ENCODE measurements at regions not wholly inside any gene's neighbourhood (a gene's known extent, or its start where the extent isn't known, plus 50 kb on each side); places are given as distances from the start of the nearest gene placed in this dataset.

DNA sequence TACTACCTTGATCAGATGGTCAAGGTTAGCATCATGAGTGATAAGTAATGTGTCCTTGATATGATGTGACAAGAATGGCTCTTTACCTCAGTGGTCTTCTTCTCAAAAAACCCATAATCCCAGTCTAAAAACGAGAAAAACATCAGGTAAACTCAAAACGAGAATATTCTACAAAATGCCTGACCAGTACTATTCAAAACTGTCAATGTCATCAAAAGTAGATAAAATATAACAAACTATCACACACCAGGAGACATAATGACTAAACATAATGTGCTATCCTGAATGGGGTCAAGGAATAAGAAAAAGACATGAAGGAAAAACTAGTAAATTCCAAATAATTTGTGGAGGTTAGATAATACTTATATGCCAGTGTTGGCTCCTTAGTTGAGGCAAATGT lies 85.2 kb upstream of the PDHA2 start:
- in situ Hi-C loops (cut with MboI; ENCODE audit: low sequenced_read_pairs, unreplicated experiment): no loop called here
- TF ChIP-seq, protein P1, sequence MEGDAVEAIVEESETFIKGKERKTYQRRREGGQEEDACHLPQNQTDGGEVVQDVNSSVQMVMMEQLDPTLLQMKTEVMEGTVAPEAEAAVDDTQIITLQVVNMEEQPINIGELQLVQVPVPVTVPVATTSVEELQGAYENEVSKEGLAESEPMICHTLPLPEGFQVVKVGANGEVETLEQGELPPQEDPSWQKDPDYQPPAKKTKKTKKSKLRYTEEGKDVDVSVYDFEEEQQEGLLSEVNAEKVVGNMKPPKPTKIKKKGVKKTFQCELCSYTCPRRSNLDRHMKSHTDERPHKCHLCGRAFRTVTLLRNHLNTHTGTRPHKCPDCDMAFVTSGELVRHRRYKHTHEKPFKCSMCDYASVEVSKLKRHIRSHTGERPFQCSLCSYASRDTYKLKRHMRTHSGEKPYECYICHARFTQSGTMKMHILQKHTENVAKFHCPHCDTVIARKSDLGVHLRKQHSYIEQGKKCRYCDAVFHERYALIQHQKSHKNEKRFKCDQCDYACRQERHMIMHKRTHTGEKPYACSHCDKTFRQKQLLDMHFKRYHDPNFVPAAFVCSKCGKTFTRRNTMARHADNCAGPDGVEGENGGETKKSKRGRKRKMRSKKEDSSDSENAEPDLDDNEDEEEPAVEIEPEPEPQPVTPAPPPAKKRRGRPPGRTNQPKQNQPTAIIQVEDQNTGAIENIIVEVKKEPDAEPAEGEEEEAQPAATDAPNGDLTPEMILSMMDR (IDR thresholded peaks at IDR 0.05; ENCODE audit: borderline replicate concordance, control extremely low read depth, extremely low read depth, insufficient read depth, missing control alignments): no peak
- DNase-seq (ENCODE audit: low spot score): no peak

DNA sequence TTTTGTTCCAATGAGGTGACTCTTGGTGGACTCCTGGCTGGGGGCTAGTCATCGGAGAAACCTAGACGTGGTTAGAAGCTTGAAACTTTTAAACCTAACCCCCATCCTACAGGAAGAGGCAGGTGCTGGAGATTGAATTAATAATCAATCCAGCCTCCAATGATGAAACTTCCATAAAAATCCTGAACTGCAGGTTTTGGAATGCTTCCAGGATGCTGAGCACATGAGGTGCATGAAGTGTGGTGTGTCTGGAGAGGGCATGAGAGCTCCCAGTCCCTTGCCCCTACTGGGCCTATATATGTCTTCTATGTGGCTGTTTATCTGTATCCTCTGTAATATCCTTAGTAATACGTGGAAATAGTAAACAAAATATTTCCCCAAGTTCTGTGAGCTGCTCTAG lies 90.7 kb upstream of the PDHA2 start:
- no peak for DNase-seq (ENCODE audit: low spot score)
- in situ Hi-C loops (cut with MboI; ENCODE audit: low sequenced_read_pairs, unreplicated experiment): no loop called here
- TF ChIP-seq, protein P1 (IDR thresholded peaks at IDR 0.05; ENCODE audit: borderline replicate concordance, control extremely low read depth, extremely low read depth, insufficient read depth, missing control alignments): no peak

DNA sequence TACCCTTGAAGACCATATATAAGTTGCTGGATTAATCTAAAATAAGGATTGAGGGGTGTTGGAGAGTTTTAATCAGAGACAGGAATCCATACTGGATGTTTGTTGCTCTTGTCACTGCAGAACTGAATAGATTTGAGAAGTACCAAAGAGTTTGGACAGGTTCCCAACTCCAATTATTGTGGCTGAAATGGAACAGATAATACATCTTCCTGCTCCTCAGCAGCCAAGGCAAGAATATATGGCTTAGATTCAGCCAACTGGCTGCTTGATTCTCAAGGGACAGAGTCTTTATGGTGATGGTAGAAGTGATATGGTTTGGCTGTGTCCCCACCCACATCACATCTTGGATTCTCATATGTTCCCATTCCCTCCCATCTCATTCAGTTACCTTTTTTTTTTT lies 97.0 kb upstream of the PDHA2 start:
- no peak for DNase-seq (ENCODE audit: low spot score)
- in situ Hi-C loops (cut with MboI; ENCODE audit: low sequenced_read_pairs, unreplicated experiment): no loop called here

DNA sequence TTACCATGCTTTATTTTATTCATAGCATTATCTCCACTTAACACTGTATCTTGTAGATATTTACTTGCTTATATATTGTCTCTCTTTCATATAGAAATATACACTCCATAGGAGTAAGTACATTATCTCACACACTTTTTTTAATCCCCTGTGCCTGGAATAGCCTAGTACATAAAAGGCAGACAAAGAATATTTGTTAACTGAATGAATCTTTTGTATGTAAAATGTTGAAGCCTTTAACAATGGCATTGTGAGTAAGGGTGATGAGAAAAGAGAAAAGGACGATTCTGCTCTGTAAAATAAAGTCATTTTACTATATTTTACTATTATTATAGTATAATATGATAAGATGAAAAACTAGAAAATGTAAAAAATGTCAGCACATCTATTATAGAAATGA lies 97.7 kb upstream of the PDHA2 start:
- in situ Hi-C loops (cut with MboI; ENCODE audit: low sequenced_read_pairs, unreplicated experiment): no loop called here
- no peak for DNase-seq (ENCODE audit: low spot score)
- TF ChIP-seq, protein P1 (IDR thresholded peaks at IDR 0.05; ENCODE audit: borderline replicate concordance, control extremely low read depth, extremely low read depth, insufficient read depth, missing control alignments): no peak

More for the DNA sequence above, 97.0 kb upstream of the PDHA2 start:
- TF ChIP-seq, protein P1 (IDR thresholded peaks at IDR 0.05; ENCODE audit: borderline replicate concordance, control extremely low read depth, extremely low read depth, insufficient read depth, missing control alignments): no peak

DNA sequence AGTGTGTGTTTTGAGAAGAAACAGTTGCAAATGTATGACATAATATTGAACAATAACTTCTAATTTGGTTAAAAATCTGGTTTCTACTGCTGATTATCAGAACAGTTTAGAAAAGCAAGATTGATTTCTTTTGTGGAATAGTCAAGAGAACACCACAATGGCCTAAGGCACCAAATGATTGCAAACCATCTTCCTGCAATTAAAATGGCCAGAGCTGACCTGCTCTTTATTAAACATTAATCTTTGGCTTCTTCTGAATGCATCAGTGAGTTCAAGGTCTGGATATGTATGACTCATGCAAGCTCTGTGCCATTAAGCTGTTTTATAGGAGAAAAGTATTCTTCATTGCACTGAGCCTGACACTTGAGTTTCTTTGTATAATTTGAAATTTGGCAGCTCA lies 107.8 kb upstream of the PDHA2 start:
- TF ChIP-seq, protein P1 (IDR thresholded peaks at IDR 0.05; ENCODE audit: borderline replicate concordance, control extremely low read depth, extremely low read depth, insufficient read depth, missing control alignments): no peak
- DNase-seq (ENCODE audit: low spot score): no peak
- in situ Hi-C loops (cut with MboI; ENCODE audit: low sequenced_read_pairs, unreplicated experiment): no loop called here

DNA sequence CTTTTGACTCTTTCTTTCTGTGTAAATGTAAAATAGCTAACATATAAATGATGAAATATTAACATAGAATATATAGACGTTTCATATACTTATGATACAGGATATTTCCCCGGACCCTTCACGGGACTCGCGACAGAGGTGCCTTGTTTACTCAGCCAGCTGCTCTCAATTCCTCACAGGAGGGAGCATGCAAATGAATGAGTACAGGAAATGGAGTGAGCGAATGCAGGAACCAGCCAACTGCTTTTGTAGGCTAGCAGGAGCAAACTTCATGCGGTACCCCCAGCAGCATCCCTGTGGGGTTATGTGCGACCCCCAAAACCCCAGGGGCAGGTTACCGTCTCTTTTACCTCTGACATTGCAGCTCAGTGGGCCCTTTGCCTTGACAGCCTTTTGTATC lies 110.3 kb upstream of the PDHA2 start:
- DNase-seq (ENCODE audit: low spot score): no peak

More for the DNA sequence above, 110.3 kb upstream of the PDHA2 start:
- TF ChIP-seq, protein P1 (IDR thresholded peaks at IDR 0.05; ENCODE audit: borderline replicate concordance, control extremely low read depth, extremely low read depth, insufficient read depth, missing control alignments): no peak
- in situ Hi-C loops (cut with MboI; ENCODE audit: low sequenced_read_pairs, unreplicated experiment): no loop called here
